ENCODE measurements at regions not wholly inside any gene's neighbourhood (a gene's known extent, or its start where the extent isn't known, plus 50 kb on each side); places are given as distances from the start of the nearest gene placed in this dataset.

- H3K27ac ChIP-seq: no peak overlapping the region
- intact Hi-C loops (cut with DNase I): no loop called here
- no peak overlapping the region for H3K4me3 ChIP-seq
- H3K4me1 ChIP-seq: no peaks in the 10 kb centered on the region
- TF ChIP-seq CTCF (IDR thresholded peaks at IDR 0.05): no peak
- no peak for DNase-seq
- H3K36me3 ChIP-seq: no peaks in the 10 kb centered on the region
- H3K27me3 ChIP-seq: no peaks in the 10 kb centered on the region
- H3K9me3 ChIP-seq: no peaks in the 10 kb centered on the region
- ATAC-seq: no peak
These were observed 224.8 kb upstream of the MAP3K7 start for GRCh38 chr6:90811596-90812226.

DNA sequence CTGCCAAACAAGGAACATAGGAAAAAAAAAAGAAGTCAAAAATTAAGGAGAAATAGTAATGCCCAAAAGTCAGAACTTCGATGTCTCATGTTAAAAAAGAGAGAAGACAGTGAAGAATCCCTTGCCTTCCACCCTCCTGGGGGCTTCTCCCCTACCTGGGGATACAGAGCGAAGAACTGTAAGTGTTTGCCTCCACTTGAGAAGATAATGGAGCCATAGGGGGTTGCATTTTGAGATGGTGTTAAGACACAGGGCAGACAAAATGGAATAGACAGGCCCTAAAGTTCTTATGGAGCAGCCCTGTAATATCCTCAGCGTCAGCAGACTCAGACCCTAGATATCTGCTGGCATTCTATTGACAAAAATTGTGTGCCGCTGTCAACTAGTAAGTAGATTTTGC lies 222.2 kb upstream of the MAP3K7 start:
- Histone ChIP-seq H3K4me3 (no peak overlapping the region), H3K27me3 (no peaks in the 10 kb centered on the region), H3K36me3 (no peaks in the 10 kb centered on the region), H3K27ac (no peak overlapping the region), H3K9me3 (no peaks in the 10 kb centered on the region), H3K4me1 (no peaks in the 10 kb centered on the region)
- ATAC-seq (no peak), DNase-seq (no peak)
- TF ChIP-seq CTCF (IDR thresholded peaks at IDR 0.05): no peak
- intact Hi-C loops (cut with DNase I): no loop called here

DNA sequence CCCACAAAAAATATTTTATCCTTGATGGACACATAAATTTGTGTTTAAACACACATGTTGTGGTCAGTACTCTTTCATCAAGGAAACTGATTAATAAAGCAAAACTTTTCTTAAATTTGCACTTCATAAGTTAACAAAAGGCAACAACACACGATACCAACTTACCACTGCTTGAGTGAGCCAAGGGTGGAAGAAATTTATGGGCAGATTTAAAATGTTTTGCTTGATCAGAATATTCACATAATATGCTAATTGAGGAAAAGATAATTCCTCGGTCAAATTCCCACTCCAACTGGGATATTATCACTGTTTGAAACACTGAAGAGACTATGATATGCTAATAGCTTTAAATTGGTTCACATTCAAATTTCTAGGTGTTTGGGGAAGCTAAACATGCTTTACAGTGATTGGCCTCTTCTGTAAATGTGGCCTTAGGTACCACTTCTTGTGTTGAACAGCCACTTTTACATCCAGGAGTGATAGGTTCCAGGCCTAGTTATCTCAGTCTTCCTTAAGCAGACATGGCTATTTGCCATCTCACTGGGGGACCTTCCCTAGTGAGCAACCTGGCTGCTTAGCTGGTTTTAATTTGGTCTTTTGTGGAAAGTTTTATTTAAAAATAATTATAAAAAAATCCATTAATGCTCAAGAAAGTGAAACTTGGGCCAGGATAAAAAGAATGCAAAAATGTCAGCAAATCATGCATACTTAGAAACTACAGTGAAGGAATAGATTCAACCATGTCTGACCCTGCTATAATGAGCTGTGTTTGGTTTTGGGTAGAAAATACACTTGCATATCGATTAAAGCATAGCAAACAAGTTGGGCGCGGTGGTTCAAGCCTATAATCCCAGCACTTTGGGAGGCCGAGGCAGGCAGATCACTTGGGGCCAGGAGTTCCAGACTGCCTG lies 221.2 kb upstream of the MAP3K7 start:
- H3K27me3 ChIP-seq: no peaks in the 10 kb centered on the region
- H3K4me3 ChIP-seq: no peak overlapping the region
- H3K4me1 ChIP-seq: no peaks in the 10 kb centered on the region
- ATAC-seq: no peak
- no peaks in the 10 kb centered on the region for H3K36me3 ChIP-seq
- no peaks in the 10 kb centered on the region for H3K9me3 ChIP-seq
- intact Hi-C loops (cut with DNase I): no loop called here
- H3K27ac ChIP-seq: no peak overlapping the region
- DNase-seq: no peak
- TF ChIP-seq CTCF (IDR thresholded peaks at IDR 0.05): no peak

- DNase-seq: no peak
These were observed 218.8 kb upstream of the MAP3K7 start for GRCh38 chr6:90805619-90806155.

GRCh38 chr6:90803956-90804355 lies 217.1 kb upstream of the MAP3K7 start:
- ATAC-seq: no peak
- no peaks in the 10 kb centered on the region for H3K9me3 ChIP-seq
- no peak overlapping the region for H3K27ac ChIP-seq
- TF ChIP-seq CTCF (IDR thresholded peaks at IDR 0.05): no peak
- no peaks in the 10 kb centered on the region for H3K36me3 ChIP-seq
- H3K4me1 ChIP-seq: no peaks in the 10 kb centered on the region
- DNase-seq: no peak
- intact Hi-C loops (cut with DNase I): no loop called here
- no peaks in the 10 kb centered on the region for H3K27me3 ChIP-seq
- H3K4me3 ChIP-seq: no peak overlapping the region

More at GRCh38 chr6:90805619-90806155, 218.8 kb upstream of the MAP3K7 start:
- ATAC-seq: no peak
- H3K4me3 ChIP-seq: no peak overlapping the region
- intact Hi-C loops (cut with DNase I): no loop called here
- H3K4me1 ChIP-seq: no peaks in the 10 kb centered on the region
- TF ChIP-seq CTCF (IDR thresholded peaks at IDR 0.05): no peak
- no peaks in the 10 kb centered on the region for H3K9me3 ChIP-seq
- H3K36me3 ChIP-seq: no peaks in the 10 kb centered on the region
- no peaks in the 10 kb centered on the region for H3K27me3 ChIP-seq
- H3K27ac ChIP-seq: no peak overlapping the region

Measured in upper lobe of right lung (tissue), 1 donor.